ENCODE measurements at regions not wholly inside any gene's neighbourhood (a gene's known extent, or its start where the extent isn't known, plus 50 kb on each side); places are given as distances from the start of the nearest gene placed in this dataset.

DNA sequence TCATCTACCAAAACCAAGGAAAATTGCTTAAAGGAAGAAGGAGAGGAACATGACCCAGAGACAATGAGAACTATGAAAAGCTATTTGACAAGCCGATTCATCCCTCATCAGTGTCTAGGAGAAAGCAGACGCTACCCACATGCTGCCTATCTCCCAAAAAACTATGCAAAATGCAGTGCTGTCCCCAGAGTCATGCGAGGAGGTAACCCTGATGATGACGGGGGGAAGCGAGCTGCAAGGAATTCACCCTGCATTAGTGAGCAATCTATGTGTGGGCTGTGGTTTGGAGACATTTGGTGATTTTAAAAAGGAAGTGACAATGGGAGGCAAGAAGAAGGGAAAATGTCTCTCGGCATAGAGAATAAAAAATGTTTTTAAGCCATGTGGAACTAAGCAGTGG lies 472.7 kb downstream of the CMPK2 start:
- DNase-seq (ENCODE audit: low read depth in 2 of 2, low spot score in 1 of 2), result no peak

GRCh38 chr2:6393819-6394218 lies 471.9 kb downstream of the CMPK2 start:
- no peak for DNase-seq (ENCODE audit: low read depth in 2 of 2, low spot score in 1 of 2)

- no peak for DNase-seq (ENCODE audit: low read depth in 2 of 2, low spot score in 1 of 2)
These were observed 471.4 kb downstream of the CMPK2 start for GRCh38 chr2:6394276-6394675.

GRCh38 chr2:6398421-6398820 lies 467.3 kb downstream of the CMPK2 start:
- DNase-seq (ENCODE audit: low read depth in 2 of 2, low spot score in 1 of 2), result no peak

DNA sequence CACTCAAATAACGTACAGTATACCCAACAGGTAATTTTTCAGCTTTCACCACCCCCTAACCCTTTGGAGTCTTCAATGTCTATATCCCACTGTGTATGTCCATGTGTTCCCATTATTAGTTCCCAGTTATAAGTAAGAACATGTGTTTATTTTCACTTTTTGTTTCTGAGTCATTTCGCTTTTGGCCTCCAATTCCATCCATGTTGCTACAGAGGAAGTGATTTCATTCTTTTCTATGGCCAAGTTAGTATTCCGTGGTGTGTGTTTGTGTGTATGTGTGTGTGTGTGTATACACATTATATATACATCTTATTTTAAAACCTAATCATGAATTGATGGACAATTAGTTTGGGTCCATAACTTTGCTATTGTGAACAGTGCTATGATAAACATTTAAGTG lies 464.4 kb downstream of the CMPK2 start:
- DNase-seq (ENCODE audit: low read depth in 2 of 2, low spot score in 1 of 2), result no peak

- no peak for DNase-seq (ENCODE audit: low read depth in 2 of 2, low spot score in 1 of 2)
These were observed 457.6 kb downstream of the CMPK2 start for GRCh38 chr2:6408057-6408456.

- no peak for DNase-seq (ENCODE audit: low read depth in 2 of 2, low spot score in 1 of 2)
These were observed 455.4 kb downstream of the CMPK2 start for GRCh38 chr2:6410313-6410712.

- DNase-seq (ENCODE audit: low read depth in 2 of 2, low spot score in 1 of 2), result no peak
These were observed 453.1 kb downstream of the CMPK2 start for GRCh38 chr2:6412533-6413091.

GRCh38 chr2:6417050-6417449 lies 448.7 kb downstream of the CMPK2 start:
- no peak for DNase-seq (ENCODE audit: low read depth in 2 of 2, low spot score in 1 of 2)

DNA sequence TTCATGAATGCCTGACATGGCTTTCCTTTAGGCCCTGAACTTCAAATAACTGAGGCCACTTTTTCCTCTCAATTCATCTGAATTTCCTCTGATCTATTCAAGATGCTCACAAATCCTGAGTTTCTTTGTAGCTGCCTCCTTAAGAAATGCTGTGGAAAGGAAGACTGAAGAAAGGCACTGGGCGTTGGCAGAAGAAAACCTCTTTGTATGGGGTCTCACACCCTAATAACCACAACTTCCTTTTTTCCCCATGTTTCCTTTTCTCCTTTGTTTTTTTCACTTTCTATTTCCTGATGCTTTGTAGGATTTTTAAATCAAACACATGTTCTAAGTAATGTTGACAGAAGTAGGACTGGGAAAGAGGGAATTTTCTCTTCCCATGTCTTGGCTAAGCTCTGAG lies 447.4 kb downstream of the CMPK2 start:
- no peak for DNase-seq (ENCODE audit: low read depth in 2 of 2, low spot score in 1 of 2)

- DNase-seq (ENCODE audit: low read depth in 2 of 2, low spot score in 1 of 2), result no peak
These were observed 444.5 kb downstream of the CMPK2 start for GRCh38 chr2:6421138-6421730.

DNA sequence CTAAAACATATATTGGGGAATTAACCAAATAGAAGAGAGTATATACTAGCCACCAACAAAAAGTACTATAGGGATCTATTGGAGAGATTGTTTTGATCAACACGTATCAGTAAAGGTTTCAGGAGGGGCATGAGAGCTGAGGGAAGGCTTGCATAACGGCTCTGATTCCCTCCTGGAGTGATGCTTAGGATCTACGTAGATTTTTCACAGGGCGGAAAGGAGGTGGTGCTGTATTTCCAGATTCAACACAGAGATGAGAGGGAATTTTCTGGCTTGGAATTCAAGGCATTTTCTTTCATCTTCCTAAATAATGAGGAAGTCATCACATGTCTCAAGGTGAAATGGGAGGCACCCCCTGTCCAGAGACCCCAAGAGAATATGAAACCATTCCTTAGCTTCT lies 443.8 kb downstream of the CMPK2 start:
- DNase-seq (ENCODE audit: low read depth in 2 of 2, low spot score in 1 of 2), result no peak

DNA sequence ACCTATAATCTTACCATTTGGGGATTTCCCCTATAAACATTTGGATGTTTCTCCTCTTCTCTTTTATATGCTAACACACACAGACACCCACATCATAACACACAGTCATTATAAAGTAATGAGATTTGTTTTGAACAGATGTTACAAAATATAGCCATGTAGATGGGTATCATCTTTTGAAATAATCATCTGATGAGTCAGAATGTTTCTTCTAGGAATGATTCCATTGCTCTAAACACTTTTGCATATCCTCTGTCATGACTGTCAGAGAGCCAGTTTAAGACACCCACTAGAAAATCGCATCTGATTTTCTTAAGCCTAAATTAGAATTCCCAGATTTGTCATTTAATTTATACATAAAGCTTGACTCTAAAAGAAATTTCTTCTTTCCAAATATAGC lies 442.6 kb downstream of the CMPK2 start:
- no peak for DNase-seq (ENCODE audit: low read depth in 2 of 2, low spot score in 1 of 2)

GRCh38 chr2:6423944-6424343 lies 441.8 kb downstream of the CMPK2 start:
- DNase-seq (ENCODE audit: low read depth in 2 of 2, low spot score in 1 of 2), result no peak

DNA sequence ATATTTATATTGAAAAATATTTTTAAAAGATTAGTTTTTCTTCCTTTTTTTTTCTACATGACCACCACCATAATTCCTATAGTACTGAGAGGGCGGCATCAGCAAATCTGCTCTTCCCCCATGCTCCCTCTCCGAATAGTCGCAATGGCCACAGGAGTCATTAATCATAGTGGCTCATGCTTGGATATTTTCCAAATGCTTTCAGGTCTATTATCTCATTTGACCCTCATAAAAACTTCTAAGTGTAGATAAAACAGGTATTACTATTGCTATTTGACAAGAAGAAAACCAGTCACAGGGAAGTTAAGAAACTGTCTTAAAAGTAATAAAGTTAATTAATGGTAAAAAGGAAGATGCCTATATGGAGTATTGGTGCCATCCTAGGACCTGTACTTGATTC lies 440.7 kb downstream of the CMPK2 start:
- DNase-seq (ENCODE audit: low read depth in 2 of 2, low spot score in 1 of 2), result no peak

DNA sequence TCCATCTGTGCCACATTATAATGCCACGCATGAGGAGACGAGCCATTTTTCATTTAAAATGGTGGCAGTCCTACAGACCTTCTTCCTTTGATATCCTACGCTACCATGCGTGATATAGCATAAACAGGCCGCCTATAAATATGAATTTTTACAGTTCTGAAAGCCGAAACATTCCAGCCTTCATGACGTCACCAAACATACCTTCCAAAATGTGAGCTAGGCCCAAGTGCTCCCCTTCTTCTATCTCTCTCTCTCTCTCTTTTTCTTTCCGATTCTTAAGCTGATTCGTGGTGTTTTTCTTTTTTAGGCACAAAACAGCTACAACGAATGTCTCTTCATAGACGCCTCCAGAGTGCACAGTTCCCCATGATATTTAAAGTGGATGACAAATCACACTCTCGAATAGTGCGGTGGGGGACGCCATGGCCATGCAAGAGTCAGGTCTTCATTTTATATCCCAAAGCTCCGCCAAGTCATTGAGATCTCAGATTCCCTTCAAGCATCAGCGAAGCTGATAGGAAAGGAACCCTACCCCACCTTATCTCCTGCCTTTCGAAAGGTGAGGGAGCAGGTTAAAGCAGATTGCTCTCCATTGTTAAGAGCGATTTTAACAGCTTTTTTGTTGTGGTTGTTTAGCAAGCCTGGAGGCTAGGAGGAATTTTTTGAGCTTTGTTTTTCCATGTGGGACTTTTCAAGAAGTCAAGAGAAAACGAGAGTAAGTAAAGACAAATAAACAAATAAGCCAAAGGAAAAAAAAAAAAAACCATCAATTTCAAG lies 436.3 kb downstream of the CMPK2 start:
- no peak for DNase-seq (ENCODE audit: low read depth in 2 of 2, low spot score in 1 of 2)

DNA sequence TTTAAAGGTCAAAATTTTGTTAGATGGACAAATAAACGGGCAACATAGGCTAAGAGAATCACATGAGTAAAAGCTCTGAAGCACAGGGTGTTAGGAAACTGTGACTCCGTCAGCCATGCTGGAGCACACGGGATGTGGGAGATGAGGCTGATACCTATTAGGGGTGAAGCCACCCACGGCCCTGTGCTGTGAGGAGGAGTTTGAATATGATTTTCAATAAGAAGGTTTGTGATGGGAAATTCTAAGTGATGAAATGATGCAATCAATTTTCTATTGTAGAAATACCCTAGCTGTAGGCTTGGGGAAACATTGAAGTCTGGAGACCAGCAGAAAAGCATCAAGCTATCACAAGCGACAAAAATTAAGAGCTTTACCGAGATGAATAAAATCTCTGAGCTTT lies 431.3 kb downstream of the CMPK2 start:
- DNase-seq (ENCODE audit: low read depth in 2 of 2, low spot score in 1 of 2), result no peak

GRCh38 chr2:6441800-6442199 lies 423.9 kb downstream of the CMPK2 start:
- no peak for DNase-seq (ENCODE audit: low read depth in 2 of 2, low spot score in 1 of 2)

GRCh38 chr2:6442252-6442985 lies 423.3 kb downstream of the CMPK2 start:
- no peak for DNase-seq (ENCODE audit: low read depth in 2 of 2, low spot score in 1 of 2)

GRCh38 chr2:6443061-6443823 lies 422.5 kb downstream of the CMPK2 start:
- DNase-seq (ENCODE audit: low read depth in 2 of 2, low spot score in 1 of 2), result no peak

DNA sequence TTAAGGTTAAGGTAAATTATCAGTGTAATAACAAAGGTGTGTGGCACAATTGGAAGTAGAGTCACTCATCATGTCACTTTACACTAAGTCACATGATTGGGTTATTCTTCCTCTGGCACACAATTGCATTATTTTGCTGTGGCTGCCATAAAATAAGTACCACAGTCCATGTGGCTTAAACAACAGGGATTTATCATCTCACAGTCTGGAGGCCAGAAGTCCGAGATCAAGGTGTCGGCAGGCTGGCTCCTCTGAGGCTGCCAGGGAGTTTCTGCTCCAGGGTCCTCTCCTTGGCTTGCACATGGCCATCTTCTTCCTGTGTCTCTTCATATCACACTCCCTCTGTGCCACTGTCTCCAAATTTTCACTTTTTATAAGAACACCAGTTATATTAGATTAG lies 421.2 kb downstream of the CMPK2 start:
- DNase-seq (ENCODE audit: low read depth in 2 of 2, low spot score in 1 of 2), result no peak
